T-helper 2 cell treated with Interferon-gamma antibody and Interleukin-4, amounts not matched to agents 5 μg/mL and 100 μg/mL, for 36 hours (primary cell): ENCODE measurements at regions not wholly inside any gene's neighbourhood (a gene's known extent, or its start where the extent isn't known, plus 50 kb on each side); places are given as distances from the start of the nearest gene placed in this dataset.

Experiments used
- DNase-seq: peaks from one replicate; pipeline ENCODE4 v3.0.0; 2021; ENCODE audit warnings: low spot score
- H3K27ac Mint-ChIP-seq: one replicate; pipeline ENCODE4 v1.8.0; 2021; ENCODE audit warnings: mild to moderate bottlenecking, mixed read lengths
- H3K27me3 Mint-ChIP-seq: one replicate; pipeline ENCODE4 v1.8.0; 2021; ENCODE audit warnings: low read depth, mixed read lengths
- H3K36me3 Mint-ChIP-seq: one replicate; pipeline ENCODE4 v1.8.0; 2021; ENCODE audit warnings: low read depth, mixed read lengths
- H3K4me1 Mint-ChIP-seq: one replicate; pipeline ENCODE4 v1.8.0; 2021; ENCODE audit warnings: low read depth, mixed read lengths
- H3K4me3 Mint-ChIP-seq: one replicate; pipeline ENCODE4 v1.8.0; 2022; ENCODE audit warnings: mild to moderate bottlenecking, moderate library complexity, mixed read lengths
- H3K9me3 Mint-ChIP-seq: one replicate; pipeline ENCODE4 v1.8.0; 2021; ENCODE audit warnings: mixed read lengths

- Mint-ChIP-seq H3K9me3 (no peaks in the 10 kb centered on the region), H3K27ac (no peak overlapping the region), H3K4me1 (no peaks in the 10 kb centered on the region), H3K36me3 (no peaks in the 10 kb centered on the region), H3K4me3 (no peak overlapping the region), H3K27me3 (no peaks in the 10 kb centered on the region)
- no peak for DNase-seq
Observed at GRCh38 chr10:117601716-117602115, 59.2 kb downstream of the EMX2 start.

- Mint-ChIP-seq H3K4me3 (no peak overlapping the region), H3K9me3 (no peaks in the 10 kb centered on the region), H3K36me3 (no peaks in the 10 kb centered on the region), H3K4me1 (no peaks in the 10 kb centered on the region), H3K27ac (no peak overlapping the region), H3K27me3 (no peaks in the 10 kb centered on the region)
- DNase-seq, result no peak
Observed at GRCh38 chr10:117603081-117603480, 60.5 kb downstream of the EMX2 start.

GRCh38 chr10:117603726-117604125 lies 61.2 kb downstream of the EMX2 start:
- no peak for DNase-seq
- H3K27ac Mint-ChIP-seq, result no peak overlapping the region
- H3K27me3 Mint-ChIP-seq, result no peaks in the 10 kb centered on the region
- H3K4me1 Mint-ChIP-seq, result no peaks in the 10 kb centered on the region
- no peaks in the 10 kb centered on the region for H3K36me3 Mint-ChIP-seq
- no peaks in the 10 kb centered on the region for H3K9me3 Mint-ChIP-seq
- no peak overlapping the region for H3K4me3 Mint-ChIP-seq

- no peak for DNase-seq
Observed at GRCh38 chr10:117609095-117609795, 66.7 kb downstream of the EMX2 start.

GRCh38 chr10:117609796-117610170 lies 67.2 kb downstream of the EMX2 start:
- H3K4me1 Mint-ChIP-seq, result no peaks in the 10 kb centered on the region
- H3K9me3 Mint-ChIP-seq, result no peaks in the 10 kb centered on the region
- H3K27me3 Mint-ChIP-seq, result peaks cover 4% of the 10 kb centered on the region
- no peak for DNase-seq
- no peak overlapping the region for H3K4me3 Mint-ChIP-seq
- no peaks in the 10 kb centered on the region for H3K36me3 Mint-ChIP-seq
- H3K27ac Mint-ChIP-seq, result no peak overlapping the region

More at GRCh38 chr10:117609095-117609795, 66.7 kb downstream of the EMX2 start:
- H3K27ac Mint-ChIP-seq, result no peak overlapping the region
- H3K9me3 Mint-ChIP-seq, result no peaks in the 10 kb centered on the region
- H3K36me3 Mint-ChIP-seq, result no peaks in the 10 kb centered on the region
- H3K4me3 Mint-ChIP-seq, result no peak overlapping the region
- H3K4me1 Mint-ChIP-seq, result no peaks in the 10 kb centered on the region
- peaks cover 4% of the 10 kb centered on the region for H3K27me3 Mint-ChIP-seq

GRCh38 chr10:117610321-117610720 lies 67.8 kb downstream of the EMX2 start:
- no peaks in the 10 kb centered on the region for H3K9me3 Mint-ChIP-seq
- H3K4me3 Mint-ChIP-seq, result no peak overlapping the region
- no peaks in the 10 kb centered on the region for H3K36me3 Mint-ChIP-seq
- no peaks in the 10 kb centered on the region for H3K4me1 Mint-ChIP-seq
- no peak for DNase-seq
- no peak overlapping the region for H3K27ac Mint-ChIP-seq
- peaks cover 4% of the 10 kb centered on the region for H3K27me3 Mint-ChIP-seq

GRCh38 chr10:117612113-117612512 lies 69.6 kb downstream of the EMX2 start:
- no peaks in the 10 kb centered on the region for H3K4me1 Mint-ChIP-seq
- DNase-seq, result no peak
- no peaks in the 10 kb centered on the region for H3K9me3 Mint-ChIP-seq
- no peak overlapping the region for H3K4me3 Mint-ChIP-seq
- peaks cover 4% of the 10 kb centered on the region for H3K27me3 Mint-ChIP-seq
- no peaks in the 10 kb centered on the region for H3K36me3 Mint-ChIP-seq
- H3K27ac Mint-ChIP-seq, result no peak overlapping the region

GRCh38 chr10:117615649-117616048 lies 73.1 kb downstream of the EMX2 start:
- Mint-ChIP-seq H3K9me3 (no peaks in the 10 kb centered on the region), H3K4me3 (no peak overlapping the region), H3K36me3 (no peaks in the 10 kb centered on the region), H3K27ac (no peak overlapping the region), H3K27me3 (peaks cover 3% of the 10 kb centered on the region), H3K4me1 (no peaks in the 10 kb centered on the region)
- no peak for DNase-seq

GRCh38 chr10:117616179-117616578 lies 73.6 kb downstream of the EMX2 start:
- Mint-ChIP-seq H3K4me3 (no peak overlapping the region), H3K9me3 (no peaks in the 10 kb centered on the region), H3K27me3 (peaks cover 3% of the 10 kb centered on the region), H3K27ac (no peak overlapping the region), H3K36me3 (no peaks in the 10 kb centered on the region), H3K4me1 (no peaks in the 10 kb centered on the region)
- no peak for DNase-seq

GRCh38 chr10:117617086-117617485 lies 74.5 kb downstream of the EMX2 start:
- H3K27me3 Mint-ChIP-seq, result peaks cover 3% of the 10 kb centered on the region
- no peaks in the 10 kb centered on the region for H3K4me1 Mint-ChIP-seq
- no peak overlapping the region for H3K4me3 Mint-ChIP-seq
- no peaks in the 10 kb centered on the region for H3K9me3 Mint-ChIP-seq
- no peak overlapping the region for H3K27ac Mint-ChIP-seq
- DNase-seq, result no peak
- H3K36me3 Mint-ChIP-seq, result no peaks in the 10 kb centered on the region

- H3K36me3 Mint-ChIP-seq, result no peaks in the 10 kb centered on the region
- peaks cover 3% of the 10 kb centered on the region for H3K27me3 Mint-ChIP-seq
- DNase-seq, result no peak
- no peak overlapping the region for H3K27ac Mint-ChIP-seq
- H3K4me3 Mint-ChIP-seq, result no peak overlapping the region
- no peaks in the 10 kb centered on the region for H3K4me1 Mint-ChIP-seq
- H3K9me3 Mint-ChIP-seq, result no peaks in the 10 kb centered on the region
Observed at GRCh38 chr10:117617659-117618058, 75.1 kb downstream of the EMX2 start.

GRCh38 chr10:117619223-117619622 lies 76.7 kb downstream of the EMX2 start:
- H3K27ac Mint-ChIP-seq, result no peak overlapping the region
- H3K27me3 Mint-ChIP-seq, result peaks cover 3% of the 10 kb centered on the region
- no peak overlapping the region for H3K4me3 Mint-ChIP-seq
- DNase-seq, result no peak
- H3K9me3 Mint-ChIP-seq, result no peaks in the 10 kb centered on the region
- H3K36me3 Mint-ChIP-seq, result no peaks in the 10 kb centered on the region
- no peaks in the 10 kb centered on the region for H3K4me1 Mint-ChIP-seq

GRCh38 chr10:117619707-117620405 lies 77.3 kb downstream of the EMX2 start:
- Mint-ChIP-seq H3K27me3 (peaks cover 3% of the 10 kb centered on the region), H3K4me1 (no peaks in the 10 kb centered on the region), H3K4me3 (no peak overlapping the region), H3K36me3 (no peaks in the 10 kb centered on the region), H3K9me3 (no peaks in the 10 kb centered on the region), H3K27ac (no peak overlapping the region)
- DNase-seq, result no peak

GRCh38 chr10:117621196-117621595 lies 78.7 kb downstream of the EMX2 start:
- peaks cover 3% of the 10 kb centered on the region for H3K27me3 Mint-ChIP-seq
- no peaks in the 10 kb centered on the region for H3K9me3 Mint-ChIP-seq
- no peak overlapping the region for H3K4me3 Mint-ChIP-seq
- no peak for DNase-seq
- H3K36me3 Mint-ChIP-seq, result no peaks in the 10 kb centered on the region
- no peak overlapping the region for H3K27ac Mint-ChIP-seq
- no peaks in the 10 kb centered on the region for H3K4me1 Mint-ChIP-seq
